ENCODE measurements at regions not wholly inside any gene's neighbourhood (a gene's known extent, or its start where the extent isn't known, plus 50 kb on each side); places are given as distances from the start of the nearest gene placed in this dataset.

DNA sequence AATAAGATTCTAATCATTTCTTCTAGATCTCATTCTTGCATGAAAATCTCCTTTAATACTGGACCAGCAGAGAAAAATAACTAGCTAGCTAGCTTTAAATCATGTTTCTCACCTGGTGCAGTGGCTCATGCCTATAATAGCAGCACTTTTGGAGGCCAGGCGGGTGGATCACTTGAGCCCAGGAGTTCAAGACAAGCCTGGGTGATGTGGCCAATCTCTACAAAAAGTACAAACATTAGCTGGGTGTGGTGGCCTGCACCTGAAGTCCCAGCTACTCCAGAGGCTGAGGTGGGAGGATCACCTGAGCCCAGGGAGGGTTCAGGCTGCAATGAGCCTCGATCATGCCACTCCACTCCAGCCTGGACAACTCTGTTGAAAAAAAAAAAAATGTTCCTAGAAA, 99.2 kb downstream of the BAMBI start:
- TF ChIP-seq, protein P1, sequence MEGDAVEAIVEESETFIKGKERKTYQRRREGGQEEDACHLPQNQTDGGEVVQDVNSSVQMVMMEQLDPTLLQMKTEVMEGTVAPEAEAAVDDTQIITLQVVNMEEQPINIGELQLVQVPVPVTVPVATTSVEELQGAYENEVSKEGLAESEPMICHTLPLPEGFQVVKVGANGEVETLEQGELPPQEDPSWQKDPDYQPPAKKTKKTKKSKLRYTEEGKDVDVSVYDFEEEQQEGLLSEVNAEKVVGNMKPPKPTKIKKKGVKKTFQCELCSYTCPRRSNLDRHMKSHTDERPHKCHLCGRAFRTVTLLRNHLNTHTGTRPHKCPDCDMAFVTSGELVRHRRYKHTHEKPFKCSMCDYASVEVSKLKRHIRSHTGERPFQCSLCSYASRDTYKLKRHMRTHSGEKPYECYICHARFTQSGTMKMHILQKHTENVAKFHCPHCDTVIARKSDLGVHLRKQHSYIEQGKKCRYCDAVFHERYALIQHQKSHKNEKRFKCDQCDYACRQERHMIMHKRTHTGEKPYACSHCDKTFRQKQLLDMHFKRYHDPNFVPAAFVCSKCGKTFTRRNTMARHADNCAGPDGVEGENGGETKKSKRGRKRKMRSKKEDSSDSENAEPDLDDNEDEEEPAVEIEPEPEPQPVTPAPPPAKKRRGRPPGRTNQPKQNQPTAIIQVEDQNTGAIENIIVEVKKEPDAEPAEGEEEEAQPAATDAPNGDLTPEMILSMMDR (IDR thresholded peaks at IDR 0.05), result no peak
- TF ChIP-seq POLR2A (IDR thresholded peaks at IDR 0.05), result no peak

All from lower leg skin (tissue), 3 donors.